HL-60 (cell line): ENCODE measurements at regions not wholly inside any gene's neighbourhood (a gene's known extent, or its start where the extent isn't known, plus 50 kb on each side); places are given as distances from the start of the nearest gene placed in this dataset.

Source experiments
- GABPA ChIP-seq: IDR thresholded peaks from 2 replicates; pipeline ENCODE4 v1.6.1; 2012; ENCODE audit warnings: low read depth
- POLR2AphosphoS5 ChIP-seq: IDR thresholded peaks from 2 replicates; pipeline ENCODE4 v1.6.1; 2012; ENCODE audit warnings: low read depth
- REST ChIP-seq: IDR thresholded peaks from 2 replicates; pipeline ENCODE4 v1.6.1; 2012; ENCODE audit warnings: low read depth; ENCODE audit not compliant: insufficient replicate concordance
- TF ChIP-seq, protein P1 (sequence below): IDR thresholded peaks from one replicate; pipeline ENCODE4 v1.5.1; 2011; ENCODE audit warnings: low read length, control low read depth, inconsistent platforms; ENCODE audit not compliant: insufficient read depth

DNA sequence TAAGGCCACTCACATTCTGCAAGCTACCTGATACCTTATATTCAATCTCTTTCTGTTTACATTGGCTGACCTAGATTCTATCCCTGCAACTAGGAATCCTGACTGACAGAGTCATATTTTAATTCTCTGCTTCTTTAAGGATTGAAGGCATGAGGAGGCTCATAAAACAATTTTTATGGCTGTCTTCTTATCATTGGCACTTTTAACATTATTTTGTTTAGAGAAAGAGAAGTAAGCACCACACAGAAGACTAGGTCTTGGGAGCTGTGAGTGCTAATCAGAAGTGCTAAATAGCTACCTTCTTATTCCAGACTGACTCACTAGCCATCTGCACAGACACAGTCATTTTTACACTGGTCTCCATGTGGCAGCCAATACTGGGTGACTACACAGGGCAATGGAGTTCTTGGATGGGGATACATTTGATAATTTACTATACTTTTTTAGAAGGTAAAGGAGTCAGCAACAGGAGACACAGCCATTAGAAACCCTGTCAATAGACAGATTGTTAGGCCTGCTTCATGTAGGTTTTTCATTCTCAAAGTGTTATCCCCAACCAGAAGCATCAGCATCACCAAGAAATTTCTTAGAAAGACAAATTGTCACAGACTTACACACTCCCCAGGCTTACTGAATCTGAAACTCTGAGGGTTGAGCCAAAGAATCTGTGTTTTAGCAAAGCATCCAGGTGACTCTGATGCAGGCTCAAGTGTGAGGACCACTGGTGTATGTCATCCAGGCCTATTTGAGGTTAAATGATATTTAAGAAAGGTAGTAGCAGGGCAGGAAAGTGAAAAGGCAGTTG is 214.1 kb downstream of the DUSP6 start:
- TF ChIP-seq, protein P1, sequence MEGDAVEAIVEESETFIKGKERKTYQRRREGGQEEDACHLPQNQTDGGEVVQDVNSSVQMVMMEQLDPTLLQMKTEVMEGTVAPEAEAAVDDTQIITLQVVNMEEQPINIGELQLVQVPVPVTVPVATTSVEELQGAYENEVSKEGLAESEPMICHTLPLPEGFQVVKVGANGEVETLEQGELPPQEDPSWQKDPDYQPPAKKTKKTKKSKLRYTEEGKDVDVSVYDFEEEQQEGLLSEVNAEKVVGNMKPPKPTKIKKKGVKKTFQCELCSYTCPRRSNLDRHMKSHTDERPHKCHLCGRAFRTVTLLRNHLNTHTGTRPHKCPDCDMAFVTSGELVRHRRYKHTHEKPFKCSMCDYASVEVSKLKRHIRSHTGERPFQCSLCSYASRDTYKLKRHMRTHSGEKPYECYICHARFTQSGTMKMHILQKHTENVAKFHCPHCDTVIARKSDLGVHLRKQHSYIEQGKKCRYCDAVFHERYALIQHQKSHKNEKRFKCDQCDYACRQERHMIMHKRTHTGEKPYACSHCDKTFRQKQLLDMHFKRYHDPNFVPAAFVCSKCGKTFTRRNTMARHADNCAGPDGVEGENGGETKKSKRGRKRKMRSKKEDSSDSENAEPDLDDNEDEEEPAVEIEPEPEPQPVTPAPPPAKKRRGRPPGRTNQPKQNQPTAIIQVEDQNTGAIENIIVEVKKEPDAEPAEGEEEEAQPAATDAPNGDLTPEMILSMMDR: no peak
- TF ChIP-seq GABPA: no peak
- no peak for TF ChIP-seq POLR2AphosphoS5
- TF ChIP-seq REST: no peak
